DOHH2 (cell line): ENCODE measurements at regions not wholly inside any gene's neighbourhood (a gene's known extent, or its start where the extent isn't known, plus 50 kb on each side); places are given as distances from the start of the nearest gene placed in this dataset.

Source experiments
- H3F3A ChIP-seq: fragments of 200-600 bp; sonication (generic), shearing (Covaris generic); 2 replicates; pipeline ENCODE4 v1.6.0; 2016; ENCODE audit warnings: antibody characterized with exemption, mild to moderate bottlenecking; ENCODE audit not compliant: control insufficient read depth, insufficient read depth
- H3K27ac ChIP-seq: fragments of 200-600 bp; sonication (generic); 2 replicates; pipeline ENCODE4 v1.5.1; 2014; ENCODE audit warnings: low read depth, mild to moderate bottlenecking, low read length, moderate library complexity
- H3K27me3 ChIP-seq: fragments of 200-600 bp; sonication (generic); 2 replicates; pipeline ENCODE4 v1.6.1; 2014; ENCODE audit warnings: mild to moderate bottlenecking, low read length, mixed read lengths; ENCODE audit not compliant: control insufficient read depth
- H3K36me3 ChIP-seq: fragments of 200-600 bp; sonication (generic); 2 replicates; pipeline ENCODE4 v1.6.1; 2014; ENCODE audit warnings: mild to moderate bottlenecking, low read length, moderate library complexity, mixed read lengths; ENCODE audit not compliant: control insufficient read depth
- H3K4me1 ChIP-seq: fragments of 200-600 bp; sonication (generic); 2 replicates; pipeline ENCODE4 v1.6.1; 2014; ENCODE audit warnings: mild to moderate bottlenecking, low read length, mixed read lengths; ENCODE audit not compliant: control insufficient read depth
- H3K4me2 ChIP-seq: fragments of 200-600 bp; sonication (generic); 2 replicates; pipeline ENCODE4 v1.6.0; 2014; ENCODE audit warnings: mild to moderate bottlenecking, low read length, moderate library complexity
- H3K4me3 ChIP-seq: fragments of 200-600 bp; sonication (generic); 2 replicates; pipeline ENCODE4 v1.5.1; 2014; ENCODE audit warnings: mild to moderate bottlenecking, low read length, mixed read lengths
- H3K79me2 ChIP-seq: fragments of 200-600 bp; sonication (generic); 2 replicates; pipeline ENCODE4 v1.6.1; 2014; ENCODE audit warnings: mild to moderate bottlenecking, low read length, mixed read lengths; ENCODE audit not compliant: control insufficient read depth
- H3K9me2 ChIP-seq: fragments of 200-600 bp; sonication (generic); replicated peaks from 2 replicates; pipeline ENCODE4 v1.6.1; 2014; ENCODE audit warnings: mild to moderate bottlenecking, low read length, mixed read lengths; ENCODE audit not compliant: control insufficient read depth
- H3K9me3 ChIP-seq: fragments of 200-600 bp; sonication (generic); 2 replicates; pipeline ENCODE4 v1.6.1; 2014; ENCODE audit warnings: antibody characterized with exemption, low read length, mixed read lengths; ENCODE audit not compliant: control insufficient read depth, insufficient read depth
- H4K20me1 ChIP-seq: fragments of 200-600 bp; sonication (generic); 2 replicates; pipeline ENCODE4 v1.6.0; 2014; ENCODE audit warnings: low read depth, mild to moderate bottlenecking, antibody characterized with exemption, low read length, moderate library complexity; ENCODE audit not compliant: control insufficient read depth, insufficient read depth
- EZH2phosphoT487 ChIP-seq: fragments of 200-600 bp; sonication (generic); IDR thresholded peaks from 2 replicates; pipeline ENCODE4 v1.6.1; 2017; ENCODE audit warnings: borderline replicate concordance, mild to moderate bottlenecking, antibody characterized with exemption, low read length, moderate library complexity, mixed read lengths
- TF ChIP-seq, protein P1 (sequence below): fragments of 200-600 bp; sonication (generic); IDR thresholded peaks from one replicate; pipeline ENCODE4 v1.5.1; 2014; ENCODE audit warnings: antibody characterized with exemption, mild to moderate bottlenecking, low read depth, low read length; ENCODE audit not compliant: poor library complexity, severe bottlenecking

DNA sequence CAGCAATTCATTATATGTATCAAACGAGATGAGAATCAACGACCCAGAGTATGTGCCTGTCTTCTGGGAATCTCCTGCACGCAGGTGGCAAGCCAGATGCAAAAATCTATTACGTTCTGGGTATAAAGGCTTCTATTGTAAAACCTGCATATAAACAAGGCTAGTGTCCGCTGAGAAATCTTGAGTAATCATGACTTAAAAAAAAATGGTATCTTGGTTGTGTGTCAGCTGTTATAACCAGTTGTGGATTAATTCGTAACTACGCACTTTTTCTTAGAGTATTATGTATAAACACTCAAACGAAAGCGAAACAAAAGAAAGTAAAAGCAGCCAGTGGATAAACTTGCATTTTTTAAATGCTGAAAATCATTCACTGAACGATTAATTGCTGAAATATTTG is 509.1 kb downstream of the RSL24D1 start:
- Histone ChIP-seq H3K9me2 (no peaks in the 10 kb centered on the region), H3K4me2 (no peak overlapping the region), H3K4me1 (no peaks in the 10 kb centered on the region), H3K36me3 (no peaks in the 10 kb centered on the region), H3F3A (no peaks in the 10 kb centered on the region), H3K4me3 (no peak overlapping the region), H3K9me3 (no peaks in the 10 kb centered on the region), H4K20me1 (no peaks in the 10 kb centered on the region), H3K27me3 (no peaks in the 10 kb centered on the region), H3K27ac (no peak overlapping the region), H3K79me2 (no peaks in the 10 kb centered on the region)
- no peak for TF ChIP-seq EZH2phosphoT487
- TF ChIP-seq, protein P1, sequence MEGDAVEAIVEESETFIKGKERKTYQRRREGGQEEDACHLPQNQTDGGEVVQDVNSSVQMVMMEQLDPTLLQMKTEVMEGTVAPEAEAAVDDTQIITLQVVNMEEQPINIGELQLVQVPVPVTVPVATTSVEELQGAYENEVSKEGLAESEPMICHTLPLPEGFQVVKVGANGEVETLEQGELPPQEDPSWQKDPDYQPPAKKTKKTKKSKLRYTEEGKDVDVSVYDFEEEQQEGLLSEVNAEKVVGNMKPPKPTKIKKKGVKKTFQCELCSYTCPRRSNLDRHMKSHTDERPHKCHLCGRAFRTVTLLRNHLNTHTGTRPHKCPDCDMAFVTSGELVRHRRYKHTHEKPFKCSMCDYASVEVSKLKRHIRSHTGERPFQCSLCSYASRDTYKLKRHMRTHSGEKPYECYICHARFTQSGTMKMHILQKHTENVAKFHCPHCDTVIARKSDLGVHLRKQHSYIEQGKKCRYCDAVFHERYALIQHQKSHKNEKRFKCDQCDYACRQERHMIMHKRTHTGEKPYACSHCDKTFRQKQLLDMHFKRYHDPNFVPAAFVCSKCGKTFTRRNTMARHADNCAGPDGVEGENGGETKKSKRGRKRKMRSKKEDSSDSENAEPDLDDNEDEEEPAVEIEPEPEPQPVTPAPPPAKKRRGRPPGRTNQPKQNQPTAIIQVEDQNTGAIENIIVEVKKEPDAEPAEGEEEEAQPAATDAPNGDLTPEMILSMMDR, result no peak
